GM13976 (cell line): ENCODE measurements at regions not wholly inside any gene's neighbourhood (a gene's known extent, or its start where the extent isn't known, plus 50 kb on each side); places are given as distances from the start of the nearest gene placed in this dataset.

Experiments used
- DNase-seq: peaks from one replicate; pipeline ENCODE4 v3.0.0; 2012; ENCODE audit warnings: low spot score
- in situ Hi-C: fragments of 300-500 bp; cut with MboI; formaldehyde crosslinking; loops from one replicate; pipeline ENCODE4 v1.12.0; 2022; ENCODE audit warnings: low sequenced_read_pairs, mixed read lengths, inconsistent platforms; ENCODE audit not compliant: unreplicated experiment
- TF ChIP-seq, protein P1 (sequence below): IDR thresholded peaks from 2 replicates; pipeline ENCODE4 v1.5.1; 2012; ENCODE audit warnings: borderline replicate concordance, mild to moderate bottlenecking; ENCODE audit not compliant: insufficient read depth; ENCODE audit errors: extremely low read depth, missing control alignments, control extremely low read depth

- TF ChIP-seq, protein P1, sequence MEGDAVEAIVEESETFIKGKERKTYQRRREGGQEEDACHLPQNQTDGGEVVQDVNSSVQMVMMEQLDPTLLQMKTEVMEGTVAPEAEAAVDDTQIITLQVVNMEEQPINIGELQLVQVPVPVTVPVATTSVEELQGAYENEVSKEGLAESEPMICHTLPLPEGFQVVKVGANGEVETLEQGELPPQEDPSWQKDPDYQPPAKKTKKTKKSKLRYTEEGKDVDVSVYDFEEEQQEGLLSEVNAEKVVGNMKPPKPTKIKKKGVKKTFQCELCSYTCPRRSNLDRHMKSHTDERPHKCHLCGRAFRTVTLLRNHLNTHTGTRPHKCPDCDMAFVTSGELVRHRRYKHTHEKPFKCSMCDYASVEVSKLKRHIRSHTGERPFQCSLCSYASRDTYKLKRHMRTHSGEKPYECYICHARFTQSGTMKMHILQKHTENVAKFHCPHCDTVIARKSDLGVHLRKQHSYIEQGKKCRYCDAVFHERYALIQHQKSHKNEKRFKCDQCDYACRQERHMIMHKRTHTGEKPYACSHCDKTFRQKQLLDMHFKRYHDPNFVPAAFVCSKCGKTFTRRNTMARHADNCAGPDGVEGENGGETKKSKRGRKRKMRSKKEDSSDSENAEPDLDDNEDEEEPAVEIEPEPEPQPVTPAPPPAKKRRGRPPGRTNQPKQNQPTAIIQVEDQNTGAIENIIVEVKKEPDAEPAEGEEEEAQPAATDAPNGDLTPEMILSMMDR, result no peak
These were observed 1165.1 kb downstream of the ROBO2 start for GRCh38 chr3:78204977-78205376.

DNA sequence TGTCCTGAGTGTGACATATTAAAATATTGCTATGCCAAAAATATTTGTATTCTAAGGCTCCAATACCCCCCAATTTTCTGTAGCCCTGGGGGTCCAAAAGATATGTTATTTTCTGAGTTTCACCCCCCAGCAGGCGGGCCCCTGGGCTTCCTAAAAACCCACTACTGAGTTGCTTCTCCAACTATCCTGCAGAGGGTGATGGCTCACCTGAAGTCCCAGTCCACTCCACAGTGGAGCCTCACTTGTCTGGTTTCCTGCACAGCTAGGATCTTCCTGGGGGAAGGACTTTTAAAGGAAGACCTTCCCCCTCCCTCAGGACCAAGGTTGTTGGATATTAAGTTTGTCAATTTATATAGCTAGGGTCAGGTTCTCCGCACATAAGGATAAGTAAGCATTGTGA, 1181.4 kb downstream of the ROBO2 start:
- TF ChIP-seq, protein P1, result no peak
- in situ Hi-C loops, result no loop called here
- DNase-seq, result no peak

More at GRCh38 chr3:78204977-78205376, 1165.1 kb downstream of the ROBO2 start:
- DNase-seq, result no peak
- in situ Hi-C loops, result no loop called here

DNA sequence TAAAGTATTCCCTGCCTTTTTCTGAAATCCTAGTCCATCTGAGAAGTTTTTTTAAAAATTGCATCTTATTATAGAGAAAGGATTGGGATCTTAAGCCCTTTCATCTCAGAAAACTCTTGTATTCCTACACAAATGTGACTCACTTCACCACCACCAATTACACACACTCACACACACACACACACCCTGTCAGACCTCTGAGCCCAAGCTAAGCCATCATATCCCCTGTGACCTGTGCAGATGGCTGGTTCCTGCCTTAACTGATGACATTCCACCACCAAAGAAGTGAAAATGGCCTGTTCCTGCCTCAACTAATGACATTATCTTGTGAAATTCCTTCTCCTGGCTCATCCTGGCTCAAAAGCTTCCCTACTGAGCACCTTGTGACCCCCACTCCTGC, 1181.9 kb downstream of the ROBO2 start:
- in situ Hi-C loops, result no loop called here
- DNase-seq, result no peak
- TF ChIP-seq, protein P1, result no peak

DNA sequence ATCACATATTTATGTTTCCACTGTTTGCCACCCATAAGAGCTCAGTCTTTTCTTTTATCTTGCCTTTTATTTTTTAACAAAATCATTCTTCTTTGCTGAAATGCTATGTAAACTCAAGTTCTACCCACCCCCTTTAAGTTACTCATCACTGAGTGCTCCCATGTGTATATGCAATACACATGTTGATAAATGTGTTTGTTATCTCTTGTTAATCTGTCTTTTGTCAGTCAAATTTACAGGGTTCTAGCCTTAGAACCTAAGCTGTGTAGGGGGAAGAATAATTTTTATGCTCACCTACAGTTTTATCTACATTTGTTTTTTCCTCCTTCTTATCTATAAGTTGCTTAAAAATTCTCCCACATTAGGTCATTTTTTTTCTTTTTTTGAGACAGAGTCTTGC, 1195.9 kb downstream of the ROBO2 start:
- DNase-seq, result no peak
- in situ Hi-C loops, result no loop called here
- TF ChIP-seq, protein P1, result no peak

DNA sequence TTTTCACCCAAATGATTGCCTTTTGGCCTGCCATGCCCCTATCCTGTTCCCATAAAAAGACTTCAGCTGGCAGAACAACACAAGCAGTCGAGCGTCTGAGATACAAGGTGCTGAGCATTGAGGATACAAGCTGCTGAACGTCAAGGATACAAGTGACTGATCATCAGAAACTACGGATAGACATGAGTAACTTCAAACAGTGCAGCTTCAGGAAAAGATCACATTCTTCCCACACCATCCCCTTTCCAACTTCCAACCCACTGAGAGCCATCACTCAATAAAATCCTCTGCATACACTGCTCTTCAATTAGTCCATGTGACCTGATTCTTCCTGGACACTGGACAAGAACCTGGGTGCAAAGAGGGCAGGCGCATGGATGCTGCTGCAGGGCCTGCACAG, 1198.9 kb downstream of the ROBO2 start:
- TF ChIP-seq, protein P1, result no peak
- in situ Hi-C loops, result no loop called here
- no peak for DNase-seq

GRCh38 chr3:78242724-78243123, 1202.8 kb downstream of the ROBO2 start:
- TF ChIP-seq, protein P1, result no peak
- in situ Hi-C loops, result no loop called here
- DNase-seq, result no peak

- in situ Hi-C loops, result no loop called here
- TF ChIP-seq, protein P1, result no peak
- DNase-seq, result no peak
These were observed 1204.2 kb downstream of the ROBO2 start for GRCh38 chr3:78244136-78244535.
